Neuronal stem cell (in vitro differentiated cells): ENCODE measurements at regions not wholly inside any gene's neighbourhood (a gene's known extent, or its start where the extent isn't known, plus 50 kb on each side); places are given as distances from the start of the nearest gene placed in this dataset.

Experiments used
- DNase-seq: peaks from one replicate; pipeline ENCODE4 v3.0.0-alpha.2; 2013; ENCODE audit warnings: low spot score
- H2AFZ ChIP-seq: one replicate; pipeline ENCODE4 v1.6.1; 2013; ENCODE audit warnings: mild to moderate bottlenecking, low read length, inconsistent platforms
- H2AK5ac ChIP-seq: 2 replicates; pipeline ENCODE4 v1.6.1; 2013; ENCODE audit warnings: low read depth, mild to moderate bottlenecking, inconsistent platforms, low read length, moderate library complexity, mixed read lengths
- H2BK120ac ChIP-seq: 2 replicates; pipeline ENCODE4 v1.6.1; 2013; ENCODE audit warnings: low read depth, mild to moderate bottlenecking, inconsistent platforms, low read length, moderate library complexity, mixed read lengths
- H2BK12ac ChIP-seq: one replicate; pipeline ENCODE4 v1.6.1; 2013; ENCODE audit warnings: low read length, inconsistent platforms
- H2BK15ac ChIP-seq: 2 replicates; pipeline ENCODE4 v1.6.1; 2013; ENCODE audit warnings: mild to moderate bottlenecking, low read length, inconsistent platforms, mixed read lengths
- H2BK5ac ChIP-seq: one replicate; pipeline ENCODE4 v1.6.1; 2013; ENCODE audit warnings: inconsistent platforms, mild to moderate bottlenecking, low read length, moderate library complexity
- H3K14ac ChIP-seq: one replicate; pipeline ENCODE4 v1.6.1; 2013; ENCODE audit warnings: low read length, inconsistent platforms
- H3K18ac ChIP-seq: 2 replicates; pipeline ENCODE4 v1.6.1; 2013; ENCODE audit warnings: low read length, inconsistent platforms
- H3K23ac ChIP-seq: 2 replicates; pipeline ENCODE4 v1.6.1; 2013; ENCODE audit warnings: low read depth, mild to moderate bottlenecking, mixed read lengths, low read length, inconsistent platforms; ENCODE audit not compliant: poor library complexity
- H3K27ac ChIP-seq: replicated peaks from 3 replicates; pipeline ENCODE4 v1.5.1; 2013; ENCODE audit warnings: low read length, inconsistent platforms
- H3K27me3 ChIP-seq, 3 experiments: 2 replicates each; pipeline ENCODE4 v1.6.1; 2013; ENCODE audit warnings: low read length in 3 of 3, mild to moderate bottlenecking in 2 of 3, inconsistent platforms in 1 of 3, low read depth in 1 of 3, mixed read lengths in 1 of 3, moderate library complexity in 1 of 3; ENCODE audit not compliant: control insufficient read depth in 3 of 3, insufficient read depth in 3 of 3
- H3K36me3 ChIP-seq, 2 donors: replicated peaks in 1 of 2; 2 replicates each; pipeline ENCODE4 v1.6.1; 2013; ENCODE audit warnings: low read length in 2 of 2; ENCODE audit not compliant: control insufficient read depth in 2 of 2, insufficient read depth in 2 of 2
- H3K4ac ChIP-seq: 2 replicates; pipeline ENCODE4 v1.6.1; 2013; ENCODE audit warnings: inconsistent platforms, mild to moderate bottlenecking, low read length, moderate library complexity
- H3K4me1 ChIP-seq, 2 donors: 1 replicate in 1 of 2; 2 replicates in 1 of 2; pipeline ENCODE4 v1.6.1; 2013; ENCODE audit warnings: low read length in 2 of 2, low read depth in 1 of 2; ENCODE audit not compliant: control insufficient read depth in 2 of 2, insufficient read depth in 1 of 2
- H3K4me2 ChIP-seq: one replicate; pipeline ENCODE4 v1.6.1; 2013; ENCODE audit warnings: mild to moderate bottlenecking, low read length, inconsistent platforms; ENCODE audit not compliant: insufficient read depth, poor library complexity, severe bottlenecking
- H3K4me3 ChIP-seq, 2 donors: 2 replicates each; pipeline ENCODE4 v1.5.1; 2013; ENCODE audit warnings: low read length in 2 of 2, mild to moderate bottlenecking in 2 of 2, inconsistent platforms in 1 of 2, moderate library complexity in 1 of 2
- H3K79me1 ChIP-seq: one replicate; pipeline ENCODE4 v1.6.1; 2013; ENCODE audit warnings: low read depth, mild to moderate bottlenecking, inconsistent platforms, low read length, moderate library complexity
- H3K9ac ChIP-seq: one replicate; pipeline ENCODE4 v1.6.1; 2013; ENCODE audit warnings: mild to moderate bottlenecking, low read depth, low read length, inconsistent platforms; ENCODE audit not compliant: poor library complexity
- H3K9me3 ChIP-seq, 2 donors: replicated peaks in 1 of 2; 2 replicates each; pipeline versions ENCODE3 to v1.6.1; 2013; ENCODE audit warnings: low read length in 2 of 2, mild to moderate bottlenecking in 2 of 2, inconsistent platforms in 1 of 2, low read depth in 1 of 2, mixed read lengths in 1 of 2, moderate library complexity in 1 of 2; ENCODE audit not compliant: control insufficient read depth in 2 of 2, insufficient read depth in 1 of 2
- H4K8ac ChIP-seq: one replicate; pipeline ENCODE4 v1.6.1; 2013; ENCODE audit warnings: low read depth, mild to moderate bottlenecking, inconsistent platforms, low read length, moderate library complexity
- H4K91ac ChIP-seq: one replicate; pipeline ENCODE4 v1.6.1; 2013; ENCODE audit warnings: low read length, low read depth, mild to moderate bottlenecking, inconsistent platforms; ENCODE audit not compliant: poor library complexity
- WGBS, 2 donors: extraction: QIAGEN DNeasy Blood & Tissue Kit; methylation state at CpG; one replicate each; pipeline ENCODE4 v1.1.7; 2013; ENCODE audit warnings: missing lambda C conversion rate in 2 of 2, mixed read lengths in 1 of 2; ENCODE audit not compliant: insufficient read length in 2 of 2, insufficient replicate concordance in 1 of 2; ENCODE audit errors: extremely low coverage in 2 of 2; 5-methylcytosine and 5-hydroxymethylcytosine counted together

GRCh38 chr4:83889802-83890201 is 353.9 kb downstream of the GPAT3 start:
- Histone ChIP-seq H3K36me3 (no peaks in the 10 kb centered on the region), H2BK12ac (no peak overlapping the region), H2AFZ (no peak overlapping the region), H4K91ac (no peak overlapping the region), H3K23ac (no peak overlapping the region), H3K27ac (no peak overlapping the region), H3K79me1 (no peaks in the 10 kb centered on the region), H2BK5ac (no peak overlapping the region), H2AK5ac (no peak overlapping the region), H3K4me2 (no peak overlapping the region), H2BK15ac (no peak overlapping the region), H3K4ac (no peak overlapping the region), H3K18ac (no peak overlapping the region), H4K8ac (no peak overlapping the region), H2BK120ac (no peak overlapping the region), H3K9me3 (no peaks in the 10 kb centered on the region), H3K4me3 (no peak overlapping the region), H3K14ac (no peak overlapping the region), H3K27me3 (no peaks in the 10 kb centered on the region), H3K4me1 (no peaks in the 10 kb centered on the region), H3K9ac (no peak overlapping the region)
- no CpG with 5 or more reads among the region's 2 CpGs for WGBS, 2 donors
- no peak for DNase-seq

- H3K4me1 ChIP-seq, result no peaks in the 10 kb centered on the region
- H2BK5ac ChIP-seq, result no peak overlapping the region
- no peak overlapping the region for H3K9ac ChIP-seq
- H3K23ac ChIP-seq, result no peak overlapping the region
- no CpG with 5 or more reads among the region's 6 CpGs for WGBS, 2 donors
- H3K4ac ChIP-seq, result no peak overlapping the region
- H3K4me2 ChIP-seq, result no peak overlapping the region
- H3K9me3 ChIP-seq, result no peaks in the 10 kb centered on the region
- no peaks in the 10 kb centered on the region for H3K36me3 ChIP-seq
- H3K4me3 ChIP-seq, result no peak overlapping the region
- no peaks in the 10 kb centered on the region for H3K27me3 ChIP-seq
- H2BK12ac ChIP-seq, result no peak overlapping the region
- H2BK15ac ChIP-seq, result no peak overlapping the region
- H2AFZ ChIP-seq, result no peak overlapping the region
- no peak overlapping the region for H2AK5ac ChIP-seq
- no peaks in the 10 kb centered on the region for H3K79me1 ChIP-seq
- no peak overlapping the region for H2BK120ac ChIP-seq
- no peak overlapping the region for H4K8ac ChIP-seq
- no peak for DNase-seq
- H3K27ac ChIP-seq, result no peak overlapping the region
- no peak overlapping the region for H3K18ac ChIP-seq
- no peak overlapping the region for H4K91ac ChIP-seq
- H3K14ac ChIP-seq, result no peak overlapping the region
Observed at GRCh38 chr4:83885256-83886182, 349.6 kb downstream of the GPAT3 start.

- Histone ChIP-seq H3K9ac (no peak overlapping the region), H2AK5ac (no peak overlapping the region), H3K23ac (no peak overlapping the region), H3K4ac (no peak overlapping the region), H3K4me3 (no peak overlapping the region), H4K91ac (no peak overlapping the region), H2AFZ (no peak overlapping the region), H4K8ac (no peak overlapping the region), H3K18ac (no peak overlapping the region), H3K79me1 (no peaks in the 10 kb centered on the region), H2BK5ac (no peak overlapping the region), H2BK120ac (no peak overlapping the region), H2BK15ac (no peak overlapping the region), H3K4me1 (peaks cover 2 to 4% of the 10 kb centered on the region in 2 donors), H3K4me2 (no peak overlapping the region), H2BK12ac (no peak overlapping the region), H3K27me3 (peaks cover 0 to 15% (median 0%) of the 10 kb centered on the region in 3 experiments), H3K14ac (no peak overlapping the region), H3K36me3 (no peaks in the 10 kb centered on the region), H3K27ac (no peak overlapping the region), H3K9me3 (peaks cover 0 to 1% of the 10 kb centered on the region in 2 donors)
- no peak for DNase-seq
- no CpG with 5 or more reads among the region's 1 CpG for WGBS, 2 donors
Observed at GRCh38 chr4:83876047-83876446, 340.1 kb downstream of the GPAT3 start.

DNA sequence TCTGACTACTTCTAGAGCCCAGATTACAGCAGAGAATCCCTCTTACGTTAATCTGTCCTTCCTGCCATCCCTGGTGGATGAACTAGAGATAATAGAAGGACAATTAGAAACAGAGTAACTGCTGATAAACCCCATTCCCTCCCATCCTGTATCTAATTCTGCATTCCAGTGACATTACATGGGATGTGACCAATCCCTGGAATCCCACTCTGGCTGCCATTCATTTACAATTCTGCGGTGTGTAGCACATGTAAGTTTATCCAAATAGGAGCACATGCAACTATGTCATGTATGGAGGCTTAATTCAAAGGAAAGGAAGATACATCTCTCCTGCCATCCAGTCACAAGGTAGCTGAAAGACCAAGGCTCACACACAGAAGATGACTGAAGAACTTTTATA is 339.5 kb downstream of the GPAT3 start:
- H4K91ac ChIP-seq, result no peak overlapping the region
- H2BK12ac ChIP-seq, result no peak overlapping the region
- no peak overlapping the region for H3K23ac ChIP-seq
- H3K9ac ChIP-seq, result no peak overlapping the region
- H4K8ac ChIP-seq, result no peak overlapping the region
- H3K79me1 ChIP-seq, result no peaks in the 10 kb centered on the region
- no peak overlapping the region for H2AK5ac ChIP-seq
- H3K36me3 ChIP-seq, result no peaks in the 10 kb centered on the region
- H2BK15ac ChIP-seq, result no peak overlapping the region
- peaks cover 4% of the 10 kb centered on the region in 2 donors for H3K4me1 ChIP-seq
- peaks cover 0 to 15% (median 0%) of the 10 kb centered on the region in 3 experiments for H3K27me3 ChIP-seq
- H2AFZ ChIP-seq, result no peak overlapping the region
- WGBS, 2 donors, result no CpG with 5 or more reads among the region's 2 CpGs
- no peak overlapping the region for H3K18ac ChIP-seq
- no peak overlapping the region for H3K14ac ChIP-seq
- H2BK5ac ChIP-seq, result no peak overlapping the region
- no peak for DNase-seq
- peaks cover 0 to 3% of the 10 kb centered on the region in 2 donors for H3K9me3 ChIP-seq
- no peak overlapping the region for H2BK120ac ChIP-seq
- no peak overlapping the region for H3K4me2 ChIP-seq
- no peak overlapping the region for H3K4me3 ChIP-seq
- no peak overlapping the region for H3K27ac ChIP-seq
- H3K4ac ChIP-seq, result no peak overlapping the region
